ENCODE measurements at regions not wholly inside any gene's neighbourhood (a gene's known extent, or its start where the extent isn't known, plus 50 kb on each side); places are given as distances from the start of the nearest gene placed in this dataset.
"Not testable (repeated sequence)": the region's sequence is repeated elsewhere in the genome, so short reads cannot be mapped to it uniquely, and the experiment has no call there.

- H3K36me3 ChIP-seq (ENCODE audit: control insufficient read depth, insufficient read depth, low read length); H3K27ac ChIP-seq (ENCODE audit: low read length); CTCF ChIA-PET; H3K4me1 ChIP-seq (ENCODE audit: control insufficient read depth, insufficient read depth, low read length); H3K4me3 ChIP-seq (ENCODE audit: low read depth in 2 of 2, low read length in 2 of 2); DNase-seq (ENCODE audit: low read depth, low spot score); H3K9me3 ChIP-seq (ENCODE audit: control insufficient read depth, insufficient read depth, low read depth, low read length); in situ Hi-C loops (cut with HindIII; ENCODE audit: low pct_unique_long_range_greater_than_20kb, low sequenced_read_pairs); ATAC-seq; POLR2A ChIA-PET; BruUV-seq (replicated peaks); H3K27me3 ChIP-seq (ENCODE audit: control insufficient read depth, insufficient read depth, low read length); intact Hi-C loops (cut with micrococcal nuclease; ENCODE audit: unreplicated experiment): not testable (repeated sequence)
These were observed 127.0 kb upstream of the FRG2B start for GRCh38 chr10:133753545-133753944.
